Memory B cell (primary cell): ENCODE measurements at regions not wholly inside any gene's neighbourhood (a gene's known extent, or its start where the extent isn't known, plus 50 kb on each side); places are given as distances from the start of the nearest gene placed in this dataset.

Experiments
- ATAC-seq: fragments of 150-1000 bp; cut with Tn5 transposase; 2 replicates; pipeline ENCODE4 v1.10.0; 2021; ENCODE audit warnings: low read depth, mild to moderate bottlenecking, moderate library complexity
- DNase-seq, 2 donors: peaks; one replicate each; pipeline ENCODE4 v3.0.0; 2022; ENCODE audit warnings: low spot score in 2 of 2
- H3K27ac Mint-ChIP-seq: one replicate; pipeline ENCODE4 v1.8.0; 2022; ENCODE audit warnings: mild to moderate bottlenecking, moderate library complexity, mixed read lengths
- H3K27me3 Mint-ChIP-seq: one replicate; pipeline ENCODE4 v1.8.0; 2022; ENCODE audit warnings: mixed read lengths
- H3K36me3 Mint-ChIP-seq: one replicate; pipeline ENCODE4 v1.8.0; 2022; ENCODE audit warnings: mild to moderate bottlenecking, mixed read lengths
- H3K4me1 Mint-ChIP-seq: one replicate; pipeline ENCODE4 v1.8.0; 2022; ENCODE audit warnings: mixed read lengths
- H3K4me3 Mint-ChIP-seq: one replicate; pipeline ENCODE4 v1.8.0; 2022; ENCODE audit warnings: mild to moderate bottlenecking, moderate library complexity, mixed read lengths
- H3K9me3 Mint-ChIP-seq: one replicate; pipeline ENCODE4 v1.8.0; 2022; ENCODE audit warnings: mixed read lengths

GRCh38 chr7:10798044-10798443, 175.6 kb upstream of the PHF14 start:
- Mint-ChIP-seq H3K9me3 (peaks cover 5% of the 10 kb centered on the region), H3K4me1 (no peaks in the 10 kb centered on the region), H3K27ac (no peak overlapping the region), H3K27me3 (peaks cover 2% of the 10 kb centered on the region), H3K4me3 (no peak overlapping the region), H3K36me3 (no peaks in the 10 kb centered on the region)
- ATAC-seq (no peak), DNase-seq (no peak)

GRCh38 chr7:10799475-10799874, 174.2 kb upstream of the PHF14 start:
- no peaks in the 10 kb centered on the region for H3K4me1 Mint-ChIP-seq
- H3K4me3 Mint-ChIP-seq = no peak overlapping the region
- DNase-seq (no peak), ATAC-seq (no peak)
- H3K27me3 Mint-ChIP-seq = peaks cover 2% of the 10 kb centered on the region
- H3K9me3 Mint-ChIP-seq = peaks cover 5% of the 10 kb centered on the region
- H3K27ac Mint-ChIP-seq = no peak overlapping the region
- no peaks in the 10 kb centered on the region for H3K36me3 Mint-ChIP-seq

- DNase-seq = no peak
- no peak for ATAC-seq
- Mint-ChIP-seq H3K4me3 (no peak overlapping the region), H3K27me3 (no peaks in the 10 kb centered on the region), H3K9me3 (no peaks in the 10 kb centered on the region), H3K27ac (no peak overlapping the region), H3K4me1 (no peaks in the 10 kb centered on the region), H3K36me3 (no peaks in the 10 kb centered on the region)
Observed at GRCh38 chr7:10802011-10802410, 171.7 kb upstream of the PHF14 start.

GRCh38 chr7:10802526-10802925, 171.1 kb upstream of the PHF14 start:
- H3K27ac Mint-ChIP-seq = no peak overlapping the region
- H3K4me1 Mint-ChIP-seq = no peaks in the 10 kb centered on the region
- no peaks in the 10 kb centered on the region for H3K36me3 Mint-ChIP-seq
- ATAC-seq (no peak), DNase-seq (no peak)
- no peaks in the 10 kb centered on the region for H3K27me3 Mint-ChIP-seq
- no peaks in the 10 kb centered on the region for H3K9me3 Mint-ChIP-seq
- no peak overlapping the region for H3K4me3 Mint-ChIP-seq

- Mint-ChIP-seq H3K4me1 (no peaks in the 10 kb centered on the region), H3K36me3 (no peaks in the 10 kb centered on the region), H3K27me3 (no peaks in the 10 kb centered on the region), H3K9me3 (no peaks in the 10 kb centered on the region), H3K4me3 (no peak overlapping the region), H3K27ac (no peak overlapping the region)
- DNase-seq (no peak), ATAC-seq (no peak)
Observed at GRCh38 chr7:10803720-10804119, 170.0 kb upstream of the PHF14 start.

- Mint-ChIP-seq H3K27me3 (no peaks in the 10 kb centered on the region), H3K27ac (no peak overlapping the region), H3K36me3 (no peaks in the 10 kb centered on the region), H3K4me3 (no peak overlapping the region), H3K4me1 (no peaks in the 10 kb centered on the region), H3K9me3 (no peaks in the 10 kb centered on the region)
- ATAC-seq = no peak
- DNase-seq = no peak
Observed at GRCh38 chr7:10804770-10805169, 168.9 kb upstream of the PHF14 start.

- H3K9me3 Mint-ChIP-seq = no peaks in the 10 kb centered on the region
- no peak overlapping the region for H3K27ac Mint-ChIP-seq
- H3K27me3 Mint-ChIP-seq = peaks cover 5% of the 10 kb centered on the region
- H3K4me3 Mint-ChIP-seq = no peak overlapping the region
- H3K36me3 Mint-ChIP-seq = no peaks in the 10 kb centered on the region
- DNase-seq (no peak), ATAC-seq (no peak)
- H3K4me1 Mint-ChIP-seq = no peaks in the 10 kb centered on the region
Observed at GRCh38 chr7:10815546-10815945, 158.1 kb upstream of the PHF14 start.

GRCh38 chr7:10821156-10821555, 152.5 kb upstream of the PHF14 start:
- Mint-ChIP-seq H3K27me3 (no peaks in the 10 kb centered on the region), H3K36me3 (no peaks in the 10 kb centered on the region), H3K4me1 (no peaks in the 10 kb centered on the region), H3K27ac (no peak overlapping the region), H3K4me3 (no peak overlapping the region), H3K9me3 (no peaks in the 10 kb centered on the region)
- no peak for DNase-seq
- ATAC-seq = no peak

- H3K27ac Mint-ChIP-seq = no peak overlapping the region
- no peaks in the 10 kb centered on the region for H3K36me3 Mint-ChIP-seq
- no peak overlapping the region for H3K4me3 Mint-ChIP-seq
- no peak for DNase-seq
- H3K9me3 Mint-ChIP-seq = no peaks in the 10 kb centered on the region
- ATAC-seq = no peak
- H3K27me3 Mint-ChIP-seq = no peaks in the 10 kb centered on the region
- H3K4me1 Mint-ChIP-seq = no peaks in the 10 kb centered on the region
Observed at GRCh38 chr7:10824154-10824553, 149.5 kb upstream of the PHF14 start.

GRCh38 chr7:10838228-10838627, 135.4 kb upstream of the PHF14 start:
- no peaks in the 10 kb centered on the region for H3K4me1 Mint-ChIP-seq
- no peaks in the 10 kb centered on the region for H3K36me3 Mint-ChIP-seq
- H3K4me3 Mint-ChIP-seq = no peak overlapping the region
- no peak for ATAC-seq
- H3K27me3 Mint-ChIP-seq = peaks cover 4% of the 10 kb centered on the region
- peaks cover 2% of the 10 kb centered on the region for H3K9me3 Mint-ChIP-seq
- H3K27ac Mint-ChIP-seq = no peak overlapping the region
- no peak for DNase-seq

- Mint-ChIP-seq H3K36me3 (no peaks in the 10 kb centered on the region), H3K27me3 (peaks cover 2% of the 10 kb centered on the region), H3K4me1 (no peaks in the 10 kb centered on the region), H3K27ac (no peak overlapping the region), H3K9me3 (peaks cover 2% of the 10 kb centered on the region), H3K4me3 (no peak overlapping the region)
- ATAC-seq = no peak
- DNase-seq = no peak
Observed at GRCh38 chr7:10845225-10845624, 128.4 kb upstream of the PHF14 start.

- Mint-ChIP-seq H3K4me1 (no peaks in the 10 kb centered on the region), H3K9me3 (no peaks in the 10 kb centered on the region), H3K27me3 (peaks cover 3% of the 10 kb centered on the region), H3K4me3 (no peak overlapping the region), H3K27ac (no peak overlapping the region), H3K36me3 (no peaks in the 10 kb centered on the region)
- ATAC-seq (no peak), DNase-seq (no peak)
Observed at GRCh38 chr7:10855583-10855982, 118.1 kb upstream of the PHF14 start.

GRCh38 chr7:10860516-10860915, 113.2 kb upstream of the PHF14 start:
- H3K27ac Mint-ChIP-seq = no peak overlapping the region
- ATAC-seq = no peak
- no peak overlapping the region for H3K4me3 Mint-ChIP-seq
- no peaks in the 10 kb centered on the region for H3K4me1 Mint-ChIP-seq
- H3K9me3 Mint-ChIP-seq = no peaks in the 10 kb centered on the region
- no peaks in the 10 kb centered on the region for H3K36me3 Mint-ChIP-seq
- no peak for DNase-seq
- H3K27me3 Mint-ChIP-seq = peaks cover 5% of the 10 kb centered on the region

GRCh38 chr7:10863476-10863875, 110.2 kb upstream of the PHF14 start:
- H3K27ac Mint-ChIP-seq = no peak overlapping the region
- H3K27me3 Mint-ChIP-seq = peaks cover 5% of the 10 kb centered on the region
- DNase-seq (no peak), ATAC-seq (no peak)
- H3K36me3 Mint-ChIP-seq = no peaks in the 10 kb centered on the region
- H3K9me3 Mint-ChIP-seq = no peaks in the 10 kb centered on the region
- no peak overlapping the region for H3K4me3 Mint-ChIP-seq
- H3K4me1 Mint-ChIP-seq = no peaks in the 10 kb centered on the region

GRCh38 chr7:10874666-10875065, 99.0 kb upstream of the PHF14 start:
- Mint-ChIP-seq H3K36me3 (peaks cover 3% of the 10 kb centered on the region), H3K9me3 (peaks cover 5% of the 10 kb centered on the region), H3K27me3 (peaks cover 3% of the 10 kb centered on the region), H3K4me1 (no peaks in the 10 kb centered on the region), H3K27ac (no peak overlapping the region), H3K4me3 (no peak overlapping the region)
- DNase-seq (no peak), ATAC-seq (no peak)

GRCh38 chr7:10875080-10875479, 98.6 kb upstream of the PHF14 start:
- H3K4me1 Mint-ChIP-seq = no peaks in the 10 kb centered on the region
- peaks cover 3% of the 10 kb centered on the region for H3K27me3 Mint-ChIP-seq
- no peak overlapping the region for H3K27ac Mint-ChIP-seq

More at GRCh38 chr7:10875080-10875479, 98.6 kb upstream of the PHF14 start:
- Mint-ChIP-seq H3K36me3 (peaks cover 3% of the 10 kb centered on the region), H3K4me3 (no peak overlapping the region), H3K9me3 (peaks cover 5% of the 10 kb centered on the region)
- ATAC-seq (no peak), DNase-seq (no peak)
